H1 (cell line): ENCODE measurements at regions not wholly inside any gene's neighbourhood (a gene's known extent, or its start where the extent isn't known, plus 50 kb on each side); places are given as distances from the start of the nearest gene placed in this dataset.

Source experiments
- ASH2L ChIP-seq: fragments of 200-600, 300-600 bp; sonication (generic); IDR thresholded peaks from one replicate; pipeline ENCODE4 v1.7.1; 2017; ENCODE audit warnings: low read length
- CTCF ChIP-seq, 3 experiments: IDR thresholded peaks; 1 replicate in 2 of 3; 2 replicates in 1 of 3; pipeline versions ENCODE4 v1.5.1 to v1.6.1; 2011; ENCODE audit warnings: low read length in 3 of 3, mild to moderate bottlenecking in 3 of 3, inconsistent platforms in 2 of 3, low read depth in 1 of 3, moderate library complexity in 1 of 3; ENCODE audit not compliant: insufficient read depth in 1 of 3; ENCODE audit errors: control extremely low read depth in 1 of 3
- NANOG ChIP-seq: IDR thresholded peaks from 2 replicates; pipeline ENCODE4 v1.6.1; 2011; ENCODE audit warnings: low read length, low read depth, mild to moderate bottlenecking, inconsistent platforms; ENCODE audit not compliant: insufficient read depth, poor library complexity, severe bottlenecking
- NRF1 ChIP-seq: IDR thresholded peaks from 2 replicates; pipeline ENCODE4 v1.6.1; 2011; ENCODE audit warnings: mild to moderate bottlenecking, low read depth, low read length, improper control_type of control experiment
- POLR2A ChIP-seq, 2 experiments: IDR thresholded peaks; 1 replicate in 1 of 2; 2 replicates in 1 of 2; pipeline ENCODE4 v1.6.1; 2011; ENCODE audit warnings: low read depth in 2 of 2, low read length in 2 of 2, mild to moderate bottlenecking in 2 of 2; ENCODE audit errors: control extremely low read depth in 1 of 2
- POLR2AphosphoS5 ChIP-seq: IDR thresholded peaks from 2 replicates; pipeline ENCODE4 v1.6.1; 2011; ENCODE audit warnings: low read depth, low read length
- RAD21 ChIP-seq, 2 experiments: IDR thresholded peaks in 1 of 2; conservative IDR thresholded peaks in 1 of 2; 2 replicates each; pipeline ENCODE4 v1.6.1; 2011; ENCODE audit warnings: low read depth in 2 of 2, low read length in 2 of 2, improper control_type of control experiment in 1 of 2, inconsistent platforms in 1 of 2, mild to moderate bottlenecking in 1 of 2, moderate library complexity in 1 of 2
- SIN3A ChIP-seq, 2 experiments: IDR thresholded peaks in 1 of 2; conservative IDR thresholded peaks in 1 of 2; 2 replicates each; pipeline ENCODE4 v1.6.1; 2011 to 2012; ENCODE audit warnings: low read length in 2 of 2, improper control_type of control experiment in 1 of 2, low read depth in 1 of 2, mild to moderate bottlenecking in 1 of 2
- SUZ12 ChIP-seq: fragments of 200-600 bp; sonication (generic); IDR thresholded peaks from 2 replicates; pipeline ENCODE4 v1.6.1; 2012; ENCODE audit warnings: mild to moderate bottlenecking, inconsistent platforms, low read length, moderate library complexity, mixed read lengths
- TAF1 ChIP-seq: IDR thresholded peaks from 2 replicates; pipeline ENCODE4 v1.6.1; 2011; ENCODE audit warnings: mild to moderate bottlenecking, low read depth, low read length

- TF ChIP-seq CTCF (IDR thresholded peaks at IDR 0.05; ENCODE audit: control extremely low read depth in 1 of 3, insufficient read depth in 1 of 3, low read depth in 1 of 3, low read length in 3 of 3) (no peak), TAF1 (no peak), NANOG (no peak), RAD21 (IDR thresholded peaks at IDR 0.05 in 1 of 2, conservative IDR thresholded peaks at IDR 0.05 in 1 of 2; ENCODE audit: low read depth in 2 of 2, low read length in 2 of 2) (no peak), NRF1 (no peak), POLR2AphosphoS5 (no peak), SUZ12 (no peak), ASH2L (no peak), SIN3A (conservative IDR thresholded peaks at IDR 0.05 in 1 of 2, IDR thresholded peaks at IDR 0.05 in 1 of 2; ENCODE audit: low read depth in 1 of 2, low read length in 2 of 2) (no peak), POLR2A (IDR thresholded peaks at IDR 0.05; ENCODE audit: control extremely low read depth in 1 of 2, low read depth in 2 of 2, low read length in 2 of 2) (no peak)
Observed at GRCh38 chr16:62950351-62950750, 914.1 kb upstream of the CDH8 start.
